IPS-15b (cell line): ENCODE measurements at regions not wholly inside any gene's neighbourhood (a gene's known extent, or its start where the extent isn't known, plus 50 kb on each side); places are given as distances from the start of the nearest gene placed in this dataset.
"Not testable (repeated sequence)": the region's sequence is repeated elsewhere in the genome, so short reads cannot be mapped to it uniquely, and the experiment has no call there.

Source experiments
- H3K27me3 ChIP-seq: one replicate; pipeline ENCODE4 v1.6.1; 2013; ENCODE audit warnings: low read length; ENCODE audit not compliant: control insufficient read depth, insufficient read depth
- H3K36me3 ChIP-seq: one replicate; pipeline ENCODE4 v1.6.1; 2013; ENCODE audit warnings: low read length; ENCODE audit not compliant: control insufficient read depth, insufficient read depth
- H3K4me1 ChIP-seq: one replicate; pipeline ENCODE4 v1.6.1; 2013; ENCODE audit warnings: mild to moderate bottlenecking, low read length; ENCODE audit not compliant: control insufficient read depth, insufficient read depth
- H3K4me3 ChIP-seq: one replicate; pipeline ENCODE4 v1.5.1; 2013; ENCODE audit warnings: low read depth, low read length
- H3K9ac ChIP-seq: one replicate; pipeline ENCODE4 v1.6.1; 2013; ENCODE audit warnings: low read depth, mild to moderate bottlenecking, low read length
- H3K9me3 ChIP-seq: one replicate; pipeline ENCODE4 v1.6.1; 2013; ENCODE audit warnings: mild to moderate bottlenecking, low read length; ENCODE audit not compliant: control insufficient read depth, insufficient read depth

GRCh38 chr13:56713656-56714055 is 427.1 kb upstream of the PRR20A start:
- Histone ChIP-seq H3K4me1 (no peaks in the 10 kb centered on the region), H3K27me3 (no peaks in the 10 kb centered on the region), H3K4me3 (no peak overlapping the region), H3K36me3 (no peaks in the 10 kb centered on the region), H3K9me3 (no peaks in the 10 kb centered on the region), H3K9ac (no peak overlapping the region)

- Histone ChIP-seq H3K36me3 (no peaks in the 10 kb centered on the region), H3K4me1 (no peaks in the 10 kb centered on the region), H3K27me3 (no peaks in the 10 kb centered on the region), H3K9me3 (no peaks in the 10 kb centered on the region), H3K9ac (no peak overlapping the region), H3K4me3 (no peak overlapping the region)
Observed at GRCh38 chr13:56718791-56719190, 421.9 kb upstream of the PRR20A start.

GRCh38 chr13:56720841-56721240 is 419.9 kb upstream of the PRR20A start:
- no peaks in the 10 kb centered on the region for H3K27me3 ChIP-seq
- no peaks in the 10 kb centered on the region for H3K36me3 ChIP-seq
- H3K4me3 ChIP-seq: no peak overlapping the region
- H3K9ac ChIP-seq: no peak overlapping the region
- no peaks in the 10 kb centered on the region for H3K9me3 ChIP-seq
- H3K4me1 ChIP-seq: no peaks in the 10 kb centered on the region

DNA sequence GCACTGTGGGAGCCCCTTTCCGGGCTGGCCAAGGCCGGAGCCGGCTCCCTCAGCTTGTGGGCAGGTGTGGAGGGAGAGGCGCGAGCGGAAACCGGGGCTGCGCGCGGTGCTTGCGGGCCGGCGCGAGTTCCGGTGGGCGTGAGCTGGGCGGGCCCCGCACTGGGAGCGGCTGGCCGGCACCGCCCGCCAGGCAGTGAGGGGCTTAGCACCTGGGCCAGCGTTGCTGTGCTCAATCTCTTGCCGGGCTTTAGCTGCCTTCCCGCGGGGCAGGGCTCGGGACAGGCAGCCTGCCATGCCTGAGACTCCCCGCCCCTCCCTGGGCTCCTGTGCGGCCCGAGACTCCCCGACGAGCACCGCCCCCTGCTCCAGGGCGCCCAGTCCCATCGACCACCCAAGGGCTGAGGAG is 405.2 kb upstream of the PRR20A start:
- Histone ChIP-seq H3K36me3 (no peaks in the 10 kb centered on the region), H3K27me3 (no peaks in the 10 kb centered on the region), H3K9me3 (no peaks in the 10 kb centered on the region), H3K4me1 (no peaks in the 10 kb centered on the region), H3K4me3 (peak overlapping the region; percentile 65), H3K9ac (peak overlapping the region; percentile 29)

GRCh38 chr13:56736966-56737365 is 403.8 kb upstream of the PRR20A start:
- H3K4me3 ChIP-seq: no peak overlapping the region
- no peak overlapping the region for H3K9ac ChIP-seq

GRCh38 chr13:56752636-56753035 is 388.1 kb upstream of the PRR20A start:
- H3K9me3 ChIP-seq: no peaks in the 10 kb centered on the region
- H3K36me3 ChIP-seq: no peaks in the 10 kb centered on the region
- H3K9ac ChIP-seq: no peak overlapping the region
- no peaks in the 10 kb centered on the region for H3K27me3 ChIP-seq
- H3K4me1 ChIP-seq: no peaks in the 10 kb centered on the region
- no peak overlapping the region for H3K4me3 ChIP-seq

More at GRCh38 chr13:56736966-56737365, 403.8 kb upstream of the PRR20A start:
- Histone ChIP-seq H3K4me1 (no peaks in the 10 kb centered on the region), H3K27me3 (no peaks in the 10 kb centered on the region), H3K9me3 (no peaks in the 10 kb centered on the region), H3K36me3 (no peaks in the 10 kb centered on the region)

GRCh38 chr13:56755181-56755935 is 385.4 kb upstream of the PRR20A start:
- no peaks in the 10 kb centered on the region for H3K36me3 ChIP-seq

GRCh38 chr13:56763333-56763732 is 377.4 kb upstream of the PRR20A start:
- H3K9me3 ChIP-seq, H3K4me1 ChIP-seq, H3K36me3 ChIP-seq, H3K27me3 ChIP-seq, H3K4me3 ChIP-seq, H3K9ac ChIP-seq: not testable (repeated sequence)

More at GRCh38 chr13:56755181-56755935, 385.4 kb upstream of the PRR20A start:
- Histone ChIP-seq H3K4me1 (peaks cover 3% of the 10 kb centered on the region), H3K9ac (no peak overlapping the region), H3K4me3 (no peak overlapping the region), H3K27me3 (no peaks in the 10 kb centered on the region), H3K9me3 (no peaks in the 10 kb centered on the region)

DNA sequence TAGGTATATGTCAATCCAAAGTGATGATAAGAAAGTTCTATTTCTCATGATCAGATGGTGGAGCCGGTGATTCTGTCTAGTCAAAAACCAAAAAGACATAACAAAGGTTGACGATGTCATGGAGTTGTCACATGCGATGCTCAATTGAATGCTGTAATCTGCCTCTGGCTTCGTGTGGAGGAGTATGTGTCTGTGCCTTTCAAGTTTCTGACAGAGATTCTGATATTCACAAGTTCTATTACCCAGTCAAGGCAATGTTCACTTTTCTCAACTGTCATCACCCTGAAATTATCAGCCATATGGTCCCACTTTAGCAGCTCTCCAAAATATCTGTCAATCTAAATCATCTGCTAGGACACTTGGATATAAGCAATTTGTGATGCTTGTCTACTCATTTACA is 367.6 kb upstream of the PRR20A start:
- Histone ChIP-seq H3K4me1 (no peaks in the 10 kb centered on the region), H3K4me3 (no peak overlapping the region), H3K9ac (no peak overlapping the region), H3K9me3 (no peaks in the 10 kb centered on the region), H3K27me3 (no peaks in the 10 kb centered on the region), H3K36me3 (no peaks in the 10 kb centered on the region)

DNA sequence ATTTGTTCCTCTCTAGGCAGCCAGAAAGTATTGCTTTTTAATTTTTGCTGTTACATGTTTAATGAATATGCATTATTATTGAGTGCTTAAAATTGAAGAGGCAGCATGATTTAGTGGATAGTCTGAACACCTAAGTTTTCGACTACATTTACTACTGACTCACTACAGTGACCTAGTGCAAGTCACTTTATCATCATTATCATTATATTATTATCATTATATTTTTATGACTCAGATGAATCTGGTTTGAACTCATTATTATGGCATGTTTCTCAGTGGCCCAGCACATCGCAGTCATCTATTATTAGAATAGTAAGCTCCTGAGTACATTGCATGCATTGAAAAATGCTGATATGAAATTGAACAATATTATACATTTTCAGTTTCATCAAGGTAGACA is 351.2 kb upstream of the PRR20A start:
- H3K9ac ChIP-seq: no peak overlapping the region
- H3K36me3 ChIP-seq: no peaks in the 10 kb centered on the region
- no peaks in the 10 kb centered on the region for H3K4me1 ChIP-seq
- no peaks in the 10 kb centered on the region for H3K9me3 ChIP-seq
- no peaks in the 10 kb centered on the region for H3K27me3 ChIP-seq
- no peak overlapping the region for H3K4me3 ChIP-seq

DNA sequence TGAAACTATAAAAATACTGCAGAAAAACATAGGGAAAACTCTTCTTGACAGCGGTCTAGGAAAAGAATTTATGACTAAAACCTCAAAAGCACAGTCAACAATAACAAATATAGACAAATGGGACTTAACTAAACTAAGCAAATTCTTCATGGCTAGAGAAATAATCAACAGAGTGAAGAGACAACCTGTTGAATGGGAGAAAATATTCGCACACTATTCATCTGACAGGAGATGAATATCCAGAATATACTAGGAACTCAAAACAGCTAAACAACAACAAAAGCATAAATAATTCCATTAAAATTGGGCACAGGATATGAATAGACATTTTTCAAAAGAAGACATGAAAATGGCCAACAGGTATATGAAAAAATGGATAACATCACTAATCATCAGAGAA is 303.6 kb upstream of the PRR20A start:
- Histone ChIP-seq H3K9me3 (no peaks in the 10 kb centered on the region), H3K4me3 (no peak overlapping the region), H3K9ac (no peak overlapping the region), H3K27me3 (no peaks in the 10 kb centered on the region), H3K36me3 (no peaks in the 10 kb centered on the region), H3K4me1 (no peaks in the 10 kb centered on the region)

DNA sequence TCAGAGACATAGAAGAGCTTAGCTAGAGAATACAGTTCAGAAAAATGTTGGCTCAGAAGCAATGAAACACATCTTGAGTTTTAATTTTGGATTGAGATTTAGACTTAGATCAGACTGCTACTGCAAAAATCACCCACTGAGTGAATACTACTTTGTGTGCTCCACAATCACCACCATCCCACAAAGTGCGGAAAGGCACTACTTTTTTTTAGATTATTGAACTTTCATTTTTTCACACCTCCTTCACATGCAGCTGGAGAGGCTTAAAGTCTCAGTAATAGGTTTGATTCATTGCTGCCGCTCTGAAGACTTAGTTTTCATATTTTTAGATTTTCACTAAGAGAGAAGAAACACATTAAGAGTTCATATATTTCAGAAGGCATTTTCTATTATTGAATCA is 289.9 kb upstream of the PRR20A start:
- Histone ChIP-seq H3K4me1 (no peaks in the 10 kb centered on the region), H3K9me3 (no peaks in the 10 kb centered on the region), H3K36me3 (no peaks in the 10 kb centered on the region), H3K9ac (no peak overlapping the region), H3K27me3 (no peaks in the 10 kb centered on the region), H3K4me3 (no peak overlapping the region)
